ENCODE measurements at regions not wholly inside any gene's neighbourhood (a gene's known extent, or its start where the extent isn't known, plus 50 kb on each side); places are given as distances from the start of the nearest gene placed in this dataset.

DNA sequence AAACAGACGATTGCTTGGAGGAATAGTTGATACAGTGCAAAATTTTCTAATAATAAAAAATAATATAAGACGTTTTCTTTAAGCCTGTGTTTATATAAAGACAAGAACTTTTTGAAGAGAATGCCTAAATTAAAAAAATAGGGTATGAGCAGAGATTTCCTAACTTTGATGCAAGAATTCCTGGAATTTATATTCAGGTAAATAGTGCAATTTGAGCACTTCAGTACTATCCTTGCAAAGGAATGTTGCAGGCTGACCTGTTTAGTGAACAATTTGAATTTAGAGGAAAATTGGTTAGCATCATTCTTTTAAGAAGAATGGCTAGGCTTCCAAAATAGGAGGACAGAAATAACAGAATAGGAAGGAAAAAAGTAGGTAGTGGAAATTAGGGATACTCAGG, 1172.3 kb downstream of the HACE1 start (continued):
- TF ChIP-seq, protein P1, sequence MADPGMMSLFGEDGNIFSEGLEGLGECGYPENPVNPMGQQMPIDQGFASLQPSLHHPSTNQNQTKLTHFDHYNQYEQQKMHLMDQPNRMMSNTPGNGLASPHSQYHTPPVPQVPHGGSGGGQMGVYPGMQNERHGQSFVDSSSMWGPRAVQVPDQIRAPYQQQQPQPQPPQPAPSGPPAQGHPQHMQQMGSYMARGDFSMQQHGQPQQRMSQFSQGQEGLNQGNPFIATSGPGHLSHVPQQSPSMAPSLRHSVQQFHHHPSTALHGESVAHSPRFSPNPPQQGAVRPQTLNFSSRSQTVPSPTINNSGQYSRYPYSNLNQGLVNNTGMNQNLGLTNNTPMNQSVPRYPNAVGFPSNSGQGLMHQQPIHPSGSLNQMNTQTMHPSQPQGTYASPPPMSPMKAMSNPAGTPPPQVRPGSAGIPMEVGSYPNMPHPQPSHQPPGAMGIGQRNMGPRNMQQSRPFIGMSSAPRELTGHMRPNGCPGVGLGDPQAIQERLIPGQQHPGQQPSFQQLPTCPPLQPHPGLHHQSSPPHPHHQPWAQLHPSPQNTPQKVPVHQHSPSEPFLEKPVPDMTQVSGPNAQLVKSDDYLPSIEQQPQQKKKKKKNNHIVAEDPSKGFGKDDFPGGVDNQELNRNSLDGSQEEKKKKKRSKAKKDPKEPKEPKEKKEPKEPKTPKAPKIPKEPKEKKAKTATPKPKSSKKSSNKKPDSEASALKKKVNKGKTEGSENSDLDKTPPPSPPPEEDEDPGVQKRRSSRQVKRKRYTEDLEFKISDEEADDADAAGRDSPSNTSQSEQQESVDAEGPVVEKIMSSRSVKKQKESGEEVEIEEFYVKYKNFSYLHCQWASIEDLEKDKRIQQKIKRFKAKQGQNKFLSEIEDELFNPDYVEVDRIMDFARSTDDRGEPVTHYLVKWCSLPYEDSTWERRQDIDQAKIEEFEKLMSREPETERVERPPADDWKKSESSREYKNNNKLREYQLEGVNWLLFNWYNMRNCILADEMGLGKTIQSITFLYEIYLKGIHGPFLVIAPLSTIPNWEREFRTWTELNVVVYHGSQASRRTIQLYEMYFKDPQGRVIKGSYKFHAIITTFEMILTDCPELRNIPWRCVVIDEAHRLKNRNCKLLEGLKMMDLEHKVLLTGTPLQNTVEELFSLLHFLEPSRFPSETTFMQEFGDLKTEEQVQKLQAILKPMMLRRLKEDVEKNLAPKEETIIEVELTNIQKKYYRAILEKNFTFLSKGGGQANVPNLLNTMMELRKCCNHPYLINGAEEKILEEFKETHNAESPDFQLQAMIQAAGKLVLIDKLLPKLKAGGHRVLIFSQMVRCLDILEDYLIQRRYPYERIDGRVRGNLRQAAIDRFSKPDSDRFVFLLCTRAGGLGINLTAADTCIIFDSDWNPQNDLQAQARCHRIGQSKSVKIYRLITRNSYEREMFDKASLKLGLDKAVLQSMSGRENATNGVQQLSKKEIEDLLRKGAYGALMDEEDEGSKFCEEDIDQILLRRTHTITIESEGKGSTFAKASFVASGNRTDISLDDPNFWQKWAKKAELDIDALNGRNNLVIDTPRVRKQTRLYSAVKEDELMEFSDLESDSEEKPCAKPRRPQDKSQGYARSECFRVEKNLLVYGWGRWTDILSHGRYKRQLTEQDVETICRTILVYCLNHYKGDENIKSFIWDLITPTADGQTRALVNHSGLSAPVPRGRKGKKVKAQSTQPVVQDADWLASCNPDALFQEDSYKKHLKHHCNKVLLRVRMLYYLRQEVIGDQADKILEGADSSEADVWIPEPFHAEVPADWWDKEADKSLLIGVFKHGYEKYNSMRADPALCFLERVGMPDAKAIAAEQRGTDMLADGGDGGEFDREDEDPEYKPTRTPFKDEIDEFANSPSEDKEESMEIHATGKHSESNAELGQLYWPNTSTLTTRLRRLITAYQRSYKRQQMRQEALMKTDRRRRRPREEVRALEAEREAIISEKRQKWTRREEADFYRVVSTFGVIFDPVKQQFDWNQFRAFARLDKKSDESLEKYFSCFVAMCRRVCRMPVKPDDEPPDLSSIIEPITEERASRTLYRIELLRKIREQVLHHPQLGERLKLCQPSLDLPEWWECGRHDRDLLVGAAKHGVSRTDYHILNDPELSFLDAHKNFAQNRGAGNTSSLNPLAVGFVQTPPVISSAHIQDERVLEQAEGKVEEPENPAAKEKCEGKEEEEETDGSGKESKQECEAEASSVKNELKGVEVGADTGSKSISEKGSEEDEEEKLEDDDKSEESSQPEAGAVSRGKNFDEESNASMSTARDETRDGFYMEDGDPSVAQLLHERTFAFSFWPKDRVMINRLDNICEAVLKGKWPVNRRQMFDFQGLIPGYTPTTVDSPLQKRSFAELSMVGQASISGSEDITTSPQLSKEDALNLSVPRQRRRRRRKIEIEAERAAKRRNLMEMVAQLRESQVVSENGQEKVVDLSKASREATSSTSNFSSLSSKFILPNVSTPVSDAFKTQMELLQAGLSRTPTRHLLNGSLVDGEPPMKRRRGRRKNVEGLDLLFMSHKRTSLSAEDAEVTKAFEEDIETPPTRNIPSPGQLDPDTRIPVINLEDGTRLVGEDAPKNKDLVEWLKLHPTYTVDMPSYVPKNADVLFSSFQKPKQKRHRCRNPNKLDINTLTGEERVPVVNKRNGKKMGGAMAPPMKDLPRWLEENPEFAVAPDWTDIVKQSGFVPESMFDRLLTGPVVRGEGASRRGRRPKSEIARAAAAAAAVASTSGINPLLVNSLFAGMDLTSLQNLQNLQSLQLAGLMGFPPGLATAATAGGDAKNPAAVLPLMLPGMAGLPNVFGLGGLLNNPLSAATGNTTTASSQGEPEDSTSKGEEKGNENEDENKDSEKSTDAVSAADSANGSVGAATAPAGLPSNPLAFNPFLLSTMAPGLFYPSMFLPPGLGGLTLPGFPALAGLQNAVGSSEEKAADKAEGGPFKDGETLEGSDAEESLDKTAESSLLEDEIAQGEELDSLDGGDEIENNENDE (IDR thresholded peaks at IDR 0.05; ENCODE audit: low read depth, low read length) = no peak
- no peak for TF ChIP-seq FOXK1 (CRISPR knock-in tag; IDR thresholded peaks at IDR 0.05; ENCODE audit: borderline replicate concordance)
- TF ChIP-seq, protein P2, sequence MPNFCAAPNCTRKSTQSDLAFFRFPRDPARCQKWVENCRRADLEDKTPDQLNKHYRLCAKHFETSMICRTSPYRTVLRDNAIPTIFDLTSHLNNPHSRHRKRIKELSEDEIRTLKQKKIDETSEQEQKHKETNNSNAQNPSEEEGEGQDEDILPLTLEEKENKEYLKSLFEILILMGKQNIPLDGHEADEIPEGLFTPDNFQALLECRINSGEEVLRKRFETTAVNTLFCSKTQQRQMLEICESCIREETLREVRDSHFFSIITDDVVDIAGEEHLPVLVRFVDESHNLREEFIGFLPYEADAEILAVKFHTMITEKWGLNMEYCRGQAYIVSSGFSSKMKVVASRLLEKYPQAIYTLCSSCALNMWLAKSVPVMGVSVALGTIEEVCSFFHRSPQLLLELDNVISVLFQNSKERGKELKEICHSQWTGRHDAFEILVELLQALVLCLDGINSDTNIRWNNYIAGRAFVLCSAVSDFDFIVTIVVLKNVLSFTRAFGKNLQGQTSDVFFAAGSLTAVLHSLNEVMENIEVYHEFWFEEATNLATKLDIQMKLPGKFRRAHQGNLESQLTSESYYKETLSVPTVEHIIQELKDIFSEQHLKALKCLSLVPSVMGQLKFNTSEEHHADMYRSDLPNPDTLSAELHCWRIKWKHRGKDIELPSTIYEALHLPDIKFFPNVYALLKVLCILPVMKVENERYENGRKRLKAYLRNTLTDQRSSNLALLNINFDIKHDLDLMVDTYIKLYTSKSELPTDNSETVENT (CRISPR knock-in tag; IDR thresholded peaks at IDR 0.05) = no peak
